ENCODE measurements at regions not wholly inside any gene's neighbourhood (a gene's known extent, or its start where the extent isn't known, plus 50 kb on each side); places are given as distances from the start of the nearest gene placed in this dataset.

- H4K20me1 ChIP-seq (ENCODE audit: control insufficient read depth, extremely low read depth, insufficient read depth, low read length), result no peaks in the 10 kb centered on the region
- H3K9ac ChIP-seq (ENCODE audit: control insufficient read depth, extremely low read depth, insufficient read depth, low read length), result no peak overlapping the region
- no peaks in the 10 kb centered on the region for H3K79me2 ChIP-seq (ENCODE audit: control insufficient read depth, insufficient read depth, low read length)
- no peaks in the 10 kb centered on the region for H3K36me3 ChIP-seq (ENCODE audit: control insufficient read depth in 2 of 2, extremely low read depth in 1 of 2, insufficient read depth in 2 of 2, low read length in 2 of 2)
- FAIRE-seq (no peak), DNase-seq (ENCODE audit: low read depth, low spot score) (no peak)
- TF ChIP-seq CTCF (optimal IDR thresholded peaks at IDR 0.05 in 1 of 3, IDR thresholded peaks at IDR 0.05 in 1 of 3, conservative IDR thresholded peaks at IDR 0.05 in 1 of 3; ENCODE audit: extremely low read depth in 1 of 3, insufficient read depth in 2 of 3, low read length in 3 of 3), result no peak
- no peak for TF ChIP-seq EZH2 (IDR thresholded peaks at IDR 0.05; ENCODE audit: low read length)
- H3K27ac ChIP-seq (ENCODE audit: control insufficient read depth, insufficient read depth, low read length), result no peak overlapping the region
- dilution Hi-C loops (cut with MboI; ENCODE audit: extremely low pct_ligation_motif_present, low sequenced_read_pairs), result no loop called here
- no peaks in the 10 kb centered on the region for H3K4me1 ChIP-seq (ENCODE audit: control insufficient read depth, extremely low read depth, insufficient read depth, low read length)
- H3K27me3 ChIP-seq (ENCODE audit: control insufficient read depth, extremely low read depth, insufficient read depth, low read length), result no peaks in the 10 kb centered on the region
- H2AFZ ChIP-seq (ENCODE audit: control insufficient read depth, low read length), result no peak overlapping the region
- no peaks in the 10 kb centered on the region for H3K9me3 ChIP-seq (ENCODE audit: control insufficient read depth, low read depth, low read length)
- H3K9me1 ChIP-seq (ENCODE audit: control insufficient read depth, extremely low read depth, insufficient read depth, low read length), result no peaks in the 10 kb centered on the region
- H3K4me2 ChIP-seq (ENCODE audit: control insufficient read depth, extremely low read depth, insufficient read depth, low read depth, low read length), result no peak overlapping the region
- H3K4me3 ChIP-seq (ENCODE audit: control insufficient read depth in 2 of 3, extremely low read depth in 1 of 3, insufficient read depth in 2 of 3, low read depth in 1 of 3, low read length in 3 of 3), result no peak overlapping the region
These were observed 429.8 kb upstream of the CDH2 start for GRCh38 chr18:28606686-28607085.

GRCh38 chr18:28602391-28602790 lies 425.5 kb upstream of the CDH2 start:
- H3K27me3 ChIP-seq (ENCODE audit: control insufficient read depth, extremely low read depth, insufficient read depth, low read length), result no peaks in the 10 kb centered on the region
- H3K36me3 ChIP-seq (ENCODE audit: control insufficient read depth in 2 of 2, extremely low read depth in 1 of 2, insufficient read depth in 2 of 2, low read length in 2 of 2), result no peaks in the 10 kb centered on the region
- DNase-seq (ENCODE audit: low read depth, low spot score), result no peak
- H3K4me3 ChIP-seq (ENCODE audit: control insufficient read depth in 2 of 3, extremely low read depth in 1 of 3, insufficient read depth in 2 of 3, low read depth in 1 of 3, low read length in 3 of 3), result no peak overlapping the region
- H2AFZ ChIP-seq (ENCODE audit: control insufficient read depth, low read length), result no peak overlapping the region
- H3K4me1 ChIP-seq (ENCODE audit: control insufficient read depth, extremely low read depth, insufficient read depth, low read length), result no peaks in the 10 kb centered on the region
- no peaks in the 10 kb centered on the region for H3K9me3 ChIP-seq (ENCODE audit: control insufficient read depth, low read depth, low read length)
- H3K27ac ChIP-seq (ENCODE audit: control insufficient read depth, insufficient read depth, low read length), result no peak overlapping the region
- TF ChIP-seq EZH2 (IDR thresholded peaks at IDR 0.05; ENCODE audit: low read length) (no peak), CTCF (optimal IDR thresholded peaks at IDR 0.05 in 1 of 3, IDR thresholded peaks at IDR 0.05 in 1 of 3, conservative IDR thresholded peaks at IDR 0.05 in 1 of 3; ENCODE audit: extremely low read depth in 1 of 3, insufficient read depth in 2 of 3, low read length in 3 of 3) (no peak)
- FAIRE-seq, result no peak
- dilution Hi-C loops (cut with MboI; ENCODE audit: extremely low pct_ligation_motif_present, low sequenced_read_pairs), result no loop called here
- no peaks in the 10 kb centered on the region for H3K9me1 ChIP-seq (ENCODE audit: control insufficient read depth, extremely low read depth, insufficient read depth, low read length)
- H3K4me2 ChIP-seq (ENCODE audit: control insufficient read depth, extremely low read depth, insufficient read depth, low read depth, low read length), result no peak overlapping the region
- H4K20me1 ChIP-seq (ENCODE audit: control insufficient read depth, extremely low read depth, insufficient read depth, low read length), result no peaks in the 10 kb centered on the region
- no peak overlapping the region for H3K9ac ChIP-seq (ENCODE audit: control insufficient read depth, extremely low read depth, insufficient read depth, low read length)
- no peaks in the 10 kb centered on the region for H3K79me2 ChIP-seq (ENCODE audit: control insufficient read depth, insufficient read depth, low read length)

All from keratinocyte (primary cell).